GM13977 (cell line): ENCODE measurements at regions not wholly inside any gene's neighbourhood (a gene's known extent, or its start where the extent isn't known, plus 50 kb on each side); places are given as distances from the start of the nearest gene placed in this dataset.
A peak's percentile ranks its signal among the peaks of the same experiment; 100 is the strongest.
"Not testable (repeated sequence)": the region's sequence is repeated elsewhere in the genome, so short reads cannot be mapped to it uniquely, and the experiment has no call there.

ENCODE experiments used
- DNase-seq: peaks from one replicate; pipeline ENCODE4 v3.0.0; 2012; ENCODE audit warnings: low spot score
- CTCF ChIP-seq: IDR thresholded peaks from 2 replicates; pipeline ENCODE4 v1.5.1; 2012; ENCODE audit warnings: mild to moderate bottlenecking, control low read depth; ENCODE audit not compliant: insufficient read depth; ENCODE audit errors: extremely low read depth, missing control alignments
- in situ Hi-C: fragments of 300-500 bp; cut with MboI; formaldehyde crosslinking; loops from one replicate; pipeline ENCODE4 v1.12.0; 2022; ENCODE audit warnings: low sequenced_read_pairs, low pct_unique_long_range_greater_than_20kb, mixed read lengths, inconsistent platforms; ENCODE audit not compliant: unreplicated experiment

- in situ Hi-C loops, result loop anchor here (25.0 kb wide), 1 partner anchor 531 kb away; the partner anchor contains the start of gene PPA2
- not testable (repeated sequence) for DNase-seq
- peak; percentile 49 for TF ChIP-seq CTCF
Measured at GRCh38 chr4:104930745-104931736, 215.6 kb upstream of the TET2 start.

GRCh38 chr4:104938624-104939023 is 208.1 kb upstream of the TET2 start:
- in situ Hi-C loops, result loop anchor here (25.0 kb wide), 1 partner anchor 524 kb away; the partner anchor contains the start of gene PPA2
- DNase-seq, result no peak
- no peak for TF ChIP-seq CTCF

GRCh38 chr4:104940927-104941326 is 205.7 kb upstream of the TET2 start:
- DNase-seq, result no peak
- TF ChIP-seq CTCF, result no peak
- in situ Hi-C loops, result loop anchor here (25.0 kb wide), 1 partner anchor 521 kb away; the partner anchor contains the start of gene PPA2

GRCh38 chr4:104941661-104942062 is 205.0 kb upstream of the TET2 start:
- in situ Hi-C loops, result loop anchor here (25.0 kb wide), 1 partner anchor 521 kb away; the partner anchor contains the start of gene PPA2
- no peak for TF ChIP-seq CTCF
- peak; percentile 8 for DNase-seq

- peak; percentile 4 for DNase-seq
- TF ChIP-seq CTCF, result no peak
- in situ Hi-C loops, result loop anchor here (25.0 kb wide), 1 partner anchor 519 kb away; the partner anchor contains the start of gene PPA2
Measured at GRCh38 chr4:104942990-104943743, 203.5 kb upstream of the TET2 start.

GRCh38 chr4:104944596-104944995 is 202.1 kb upstream of the TET2 start:
- no peak for TF ChIP-seq CTCF
- in situ Hi-C loops, result loop anchor here (25.0 kb wide), 1 partner anchor 518 kb away; the partner anchor contains the start of gene PPA2
- DNase-seq, result no peak
